DOHH2 (cell line): ENCODE measurements at regions not wholly inside any gene's neighbourhood (a gene's known extent, or its start where the extent isn't known, plus 50 kb on each side); places are given as distances from the start of the nearest gene placed in this dataset.

Experiments used
- H3F3A ChIP-seq: fragments of 200-600 bp; sonication (generic), shearing (Covaris generic); 2 replicates; pipeline ENCODE4 v1.6.0; 2016; ENCODE audit warnings: antibody characterized with exemption, mild to moderate bottlenecking; ENCODE audit not compliant: control insufficient read depth, insufficient read depth
- H3K27ac ChIP-seq: fragments of 200-600 bp; sonication (generic); 2 replicates; pipeline ENCODE4 v1.5.1; 2014; ENCODE audit warnings: low read depth, mild to moderate bottlenecking, low read length, moderate library complexity
- H3K27me3 ChIP-seq: fragments of 200-600 bp; sonication (generic); 2 replicates; pipeline ENCODE4 v1.6.1; 2014; ENCODE audit warnings: mild to moderate bottlenecking, low read length, mixed read lengths; ENCODE audit not compliant: control insufficient read depth
- H3K36me3 ChIP-seq: fragments of 200-600 bp; sonication (generic); 2 replicates; pipeline ENCODE4 v1.6.1; 2014; ENCODE audit warnings: mild to moderate bottlenecking, low read length, moderate library complexity, mixed read lengths; ENCODE audit not compliant: control insufficient read depth
- H3K4me1 ChIP-seq: fragments of 200-600 bp; sonication (generic); 2 replicates; pipeline ENCODE4 v1.6.1; 2014; ENCODE audit warnings: mild to moderate bottlenecking, low read length, mixed read lengths; ENCODE audit not compliant: control insufficient read depth
- H3K4me2 ChIP-seq: fragments of 200-600 bp; sonication (generic); 2 replicates; pipeline ENCODE4 v1.6.0; 2014; ENCODE audit warnings: mild to moderate bottlenecking, low read length, moderate library complexity
- H3K4me3 ChIP-seq: fragments of 200-600 bp; sonication (generic); 2 replicates; pipeline ENCODE4 v1.5.1; 2014; ENCODE audit warnings: mild to moderate bottlenecking, low read length, mixed read lengths
- H3K79me2 ChIP-seq: fragments of 200-600 bp; sonication (generic); 2 replicates; pipeline ENCODE4 v1.6.1; 2014; ENCODE audit warnings: mild to moderate bottlenecking, low read length, mixed read lengths; ENCODE audit not compliant: control insufficient read depth
- H3K9me2 ChIP-seq: fragments of 200-600 bp; sonication (generic); replicated peaks from 2 replicates; pipeline ENCODE4 v1.6.1; 2014; ENCODE audit warnings: mild to moderate bottlenecking, low read length, mixed read lengths; ENCODE audit not compliant: control insufficient read depth
- H3K9me3 ChIP-seq: fragments of 200-600 bp; sonication (generic); 2 replicates; pipeline ENCODE4 v1.6.1; 2014; ENCODE audit warnings: antibody characterized with exemption, low read length, mixed read lengths; ENCODE audit not compliant: control insufficient read depth, insufficient read depth
- H4K20me1 ChIP-seq: fragments of 200-600 bp; sonication (generic); 2 replicates; pipeline ENCODE4 v1.6.0; 2014; ENCODE audit warnings: low read depth, mild to moderate bottlenecking, antibody characterized with exemption, low read length, moderate library complexity; ENCODE audit not compliant: control insufficient read depth, insufficient read depth
- CTCF ChIP-seq: fragments of 200-600 bp; sonication (generic); IDR thresholded peaks from one replicate; pipeline ENCODE4 v1.5.1; 2014; ENCODE audit warnings: antibody characterized with exemption, mild to moderate bottlenecking, low read depth, low read length; ENCODE audit not compliant: poor library complexity, severe bottlenecking
- EZH2phosphoT487 ChIP-seq: fragments of 200-600 bp; sonication (generic); IDR thresholded peaks from 2 replicates; pipeline ENCODE4 v1.6.1; 2017; ENCODE audit warnings: borderline replicate concordance, mild to moderate bottlenecking, antibody characterized with exemption, low read length, moderate library complexity, mixed read lengths

GRCh38 chr2:555164-555922 is 121.9 kb downstream of the TMEM18 start:
- H4K20me1 ChIP-seq: no peaks in the 10 kb centered on the region
- no peaks in the 10 kb centered on the region for H3K9me3 ChIP-seq
- no peaks in the 10 kb centered on the region for H3K27me3 ChIP-seq
- H3K4me1 ChIP-seq: no peaks in the 10 kb centered on the region
- no peaks in the 10 kb centered on the region for H3K79me2 ChIP-seq
- H3K9me2 ChIP-seq: no peaks in the 10 kb centered on the region
- H3K27ac ChIP-seq: no peak overlapping the region
- H3K4me2 ChIP-seq: no peak overlapping the region
- H3K36me3 ChIP-seq: no peaks in the 10 kb centered on the region
- no peaks in the 10 kb centered on the region for H3F3A ChIP-seq
- TF ChIP-seq CTCF (no peak), EZH2phosphoT487 (no peak)
- H3K4me3 ChIP-seq: no peak overlapping the region

- H3K79me2 ChIP-seq: no peaks in the 10 kb centered on the region
- no peaks in the 10 kb centered on the region for H3K9me3 ChIP-seq
- no peaks in the 10 kb centered on the region for H3K27me3 ChIP-seq
- TF ChIP-seq CTCF: no peak
- no peak for TF ChIP-seq EZH2phosphoT487
- H3K4me2 ChIP-seq: no peak overlapping the region
- H3K36me3 ChIP-seq: no peaks in the 10 kb centered on the region
- no peaks in the 10 kb centered on the region for H3K9me2 ChIP-seq
- no peak overlapping the region for H3K4me3 ChIP-seq
- H3K27ac ChIP-seq: no peak overlapping the region
- H3F3A ChIP-seq: no peaks in the 10 kb centered on the region
- H4K20me1 ChIP-seq: no peaks in the 10 kb centered on the region
- H3K4me1 ChIP-seq: no peaks in the 10 kb centered on the region
Observed at GRCh38 chr2:554444-554843, 122.8 kb downstream of the TMEM18 start.

DNA sequence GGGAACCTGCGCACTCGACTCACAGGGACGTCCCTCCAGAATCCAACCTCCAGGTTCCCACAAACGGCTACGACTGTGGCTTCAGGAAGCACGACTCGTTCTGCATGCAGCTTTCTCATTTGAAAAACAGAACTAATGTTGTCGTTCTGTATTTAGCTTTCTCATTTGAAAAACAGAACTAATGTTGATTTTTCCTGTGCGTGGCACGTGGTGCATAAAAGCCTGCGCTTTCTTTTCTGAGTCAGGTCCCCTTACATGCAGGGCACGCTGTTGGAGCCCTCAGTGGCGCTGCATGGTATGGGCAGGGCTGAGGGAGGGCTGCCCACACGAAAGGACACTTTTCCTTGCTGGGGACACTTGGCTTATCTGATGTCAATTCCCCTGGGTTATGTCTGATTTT is 124.3 kb downstream of the TMEM18 start:
- H3K27ac ChIP-seq: no peak overlapping the region
- H3K4me2 ChIP-seq: no peak overlapping the region
- H3F3A ChIP-seq: no peaks in the 10 kb centered on the region

More for the DNA sequence above, 124.3 kb downstream of the TMEM18 start:
- TF ChIP-seq EZH2phosphoT487 (no peak), CTCF (no peak)
- no peaks in the 10 kb centered on the region for H3K27me3 ChIP-seq
- H4K20me1 ChIP-seq: no peaks in the 10 kb centered on the region
- no peaks in the 10 kb centered on the region for H3K36me3 ChIP-seq
- H3K79me2 ChIP-seq: no peaks in the 10 kb centered on the region
- H3K9me2 ChIP-seq: no peaks in the 10 kb centered on the region
- H3K4me1 ChIP-seq: no peaks in the 10 kb centered on the region
- H3K4me3 ChIP-seq: no peak overlapping the region
- H3K9me3 ChIP-seq: no peaks in the 10 kb centered on the region
